RWPE2 (cell line): ENCODE measurements at regions not wholly inside any gene's neighbourhood (a gene's known extent, or its start where the extent isn't known, plus 50 kb on each side); places are given as distances from the start of the nearest gene placed in this dataset.
"Not testable (repeated sequence)": the region's sequence is repeated elsewhere in the genome, so short reads cannot be mapped to it uniquely, and the experiment has no call there.

Source experiments
- ATAC-seq: fragments of 200-7000 bp; cut with Tn5 transposase; 3 replicates; pipeline ENCODE4 v1.9.1; 2021; ENCODE audit warnings: low read depth
- DNase-seq: peaks from one replicate; pipeline ENCODE4 v3.0.0-alpha.2; 2020; ENCODE audit warnings: low spot score
- H3K27ac ChIP-seq: fragments of 450-650 bp; 2 replicates; pipeline ENCODE4 v1.5.1; 2017; ENCODE audit warnings: mild to moderate bottlenecking; ENCODE audit not compliant: poor library complexity, severe bottlenecking
- H3K27me3 ChIP-seq: fragments of 250-450 bp; sonication (Bioruptor Pico); 2 replicates; pipeline ENCODE4 v1.5.1; 2021; ENCODE audit warnings: mild to moderate bottlenecking, moderate library complexity; ENCODE audit not compliant: insufficient read depth, poor library complexity, severe bottlenecking
- H3K36me3 ChIP-seq: fragments of 250-450 bp; sonication (Bioruptor Pico); 2 replicates; pipeline ENCODE4 v1.5.1; 2020; ENCODE audit warnings: low read depth, mild to moderate bottlenecking, moderate library complexity
- H3K4me1 ChIP-seq: fragments of 250-450 bp; sonication (Bioruptor Pico); 2 replicates; pipeline ENCODE4 v1.5.1; 2021; ENCODE audit warnings: mild to moderate bottlenecking, moderate library complexity; ENCODE audit not compliant: insufficient read depth, poor library complexity, severe bottlenecking
- H3K4me3 ChIP-seq: fragments of 250-450 bp; sonication (Bioruptor Pico); 2 replicates; pipeline ENCODE4 v1.5.1; 2021; ENCODE audit warnings: mild to moderate bottlenecking, moderate library complexity; ENCODE audit not compliant: severe bottlenecking
- H3K9me3 ChIP-seq: fragments of 250-450 bp; sonication (Bioruptor Pico); 2 replicates; pipeline ENCODE4 v1.5.1; 2021; ENCODE audit warnings: mild to moderate bottlenecking, moderate library complexity; ENCODE audit not compliant: severe bottlenecking
- TF ChIP-seq, protein P1 (sequence below): fragments of 450-650 bp; IDR thresholded peaks from one replicate; pipeline ENCODE4 v1.5.1; 2017; ENCODE audit warnings: mild to moderate bottlenecking, moderate library complexity; ENCODE audit not compliant: poor library complexity, severe bottlenecking

- no peaks in the 10 kb centered on the region for H3K36me3 ChIP-seq
- H3K27ac ChIP-seq, result no peak overlapping the region
- H3K4me3 ChIP-seq, result no peak overlapping the region
- TF ChIP-seq, protein P1, sequence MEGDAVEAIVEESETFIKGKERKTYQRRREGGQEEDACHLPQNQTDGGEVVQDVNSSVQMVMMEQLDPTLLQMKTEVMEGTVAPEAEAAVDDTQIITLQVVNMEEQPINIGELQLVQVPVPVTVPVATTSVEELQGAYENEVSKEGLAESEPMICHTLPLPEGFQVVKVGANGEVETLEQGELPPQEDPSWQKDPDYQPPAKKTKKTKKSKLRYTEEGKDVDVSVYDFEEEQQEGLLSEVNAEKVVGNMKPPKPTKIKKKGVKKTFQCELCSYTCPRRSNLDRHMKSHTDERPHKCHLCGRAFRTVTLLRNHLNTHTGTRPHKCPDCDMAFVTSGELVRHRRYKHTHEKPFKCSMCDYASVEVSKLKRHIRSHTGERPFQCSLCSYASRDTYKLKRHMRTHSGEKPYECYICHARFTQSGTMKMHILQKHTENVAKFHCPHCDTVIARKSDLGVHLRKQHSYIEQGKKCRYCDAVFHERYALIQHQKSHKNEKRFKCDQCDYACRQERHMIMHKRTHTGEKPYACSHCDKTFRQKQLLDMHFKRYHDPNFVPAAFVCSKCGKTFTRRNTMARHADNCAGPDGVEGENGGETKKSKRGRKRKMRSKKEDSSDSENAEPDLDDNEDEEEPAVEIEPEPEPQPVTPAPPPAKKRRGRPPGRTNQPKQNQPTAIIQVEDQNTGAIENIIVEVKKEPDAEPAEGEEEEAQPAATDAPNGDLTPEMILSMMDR, result no peak
- no peaks in the 10 kb centered on the region for H3K9me3 ChIP-seq
- H3K4me1 ChIP-seq, result no peaks in the 10 kb centered on the region
- no peak for ATAC-seq
- no peak for DNase-seq
- H3K27me3 ChIP-seq, result no peaks in the 10 kb centered on the region
These were observed 524.8 kb downstream of the KCNJ18 start for GRCh38 chr17:22217135-22217534.

DNA sequence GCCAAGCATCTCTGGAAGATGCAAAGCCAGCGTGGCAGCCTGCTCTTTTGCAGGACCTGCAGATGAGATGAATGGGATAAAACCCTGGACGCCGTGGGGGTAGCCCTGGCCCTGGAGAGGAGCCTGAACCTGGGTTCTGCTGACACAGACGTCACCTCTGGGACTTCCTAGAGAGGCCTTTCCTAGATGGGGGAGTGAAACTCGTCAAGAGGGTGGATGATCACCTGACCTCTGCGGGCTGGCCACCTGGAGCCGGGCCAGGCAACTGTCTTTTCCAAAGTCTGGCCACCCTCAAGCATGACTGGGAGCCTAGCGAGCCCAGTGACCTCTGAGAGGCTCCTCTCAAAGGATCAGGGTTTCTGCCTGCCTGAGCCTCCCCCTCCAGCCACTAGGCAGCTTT is 529.0 kb downstream of the KCNJ18 start:
- ATAC-seq (no peak), DNase-seq (no peak)
- H3K4me1 ChIP-seq, result no peaks in the 10 kb centered on the region
- TF ChIP-seq, protein P1, result no peak
- H3K27me3 ChIP-seq, result no peaks in the 10 kb centered on the region
- H3K9me3 ChIP-seq, result no peaks in the 10 kb centered on the region
- no peak overlapping the region for H3K27ac ChIP-seq
- no peaks in the 10 kb centered on the region for H3K36me3 ChIP-seq
- H3K4me3 ChIP-seq, result no peak overlapping the region

- not testable (repeated sequence) for ATAC-seq, H3K4me1 ChIP-seq, DNase-seq
These were observed 534.2 kb downstream of the KCNJ18 start for GRCh38 chr17:22226477-22226876.

DNA sequence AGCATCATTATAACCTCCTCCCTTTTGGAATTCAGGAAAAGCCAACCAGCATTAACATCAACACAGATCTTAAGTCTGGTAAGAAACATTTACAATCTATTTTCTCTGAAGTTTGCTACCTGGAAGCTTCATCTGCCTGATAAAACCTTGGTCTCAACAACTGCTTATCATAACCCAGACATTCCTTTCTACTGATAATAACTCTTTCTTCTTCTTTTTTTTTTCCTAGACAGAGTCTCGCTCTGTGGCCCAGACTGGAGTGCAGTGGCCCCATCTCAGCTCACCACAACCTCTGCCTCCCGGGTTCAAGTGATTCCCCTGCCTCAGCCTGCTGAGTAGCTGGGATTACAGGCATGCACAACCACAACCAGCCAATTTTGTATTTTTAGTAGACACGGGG is 534.6 kb downstream of the KCNJ18 start:
- not testable (repeated sequence) for DNase-seq, H3K4me1 ChIP-seq, H3K27ac ChIP-seq, H3K36me3 ChIP-seq, H3K4me3 ChIP-seq, H3K27me3 ChIP-seq, H3K9me3 ChIP-seq, ATAC-seq

More at GRCh38 chr17:22226477-22226876, 534.2 kb downstream of the KCNJ18 start:
- not testable (repeated sequence) for H3K36me3 ChIP-seq, H3K27ac ChIP-seq, H3K27me3 ChIP-seq, H3K9me3 ChIP-seq, H3K4me3 ChIP-seq

- not testable (repeated sequence) for H3K36me3 ChIP-seq, DNase-seq, H3K4me3 ChIP-seq, H3K27me3 ChIP-seq, H3K4me1 ChIP-seq, H3K9me3 ChIP-seq, H3K27ac ChIP-seq
- peak; percentile 35; the same call in 1 of the 3 replicates for ATAC-seq
These were observed 535.6 kb downstream of the KCNJ18 start for GRCh38 chr17:22227699-22228553.

DNA sequence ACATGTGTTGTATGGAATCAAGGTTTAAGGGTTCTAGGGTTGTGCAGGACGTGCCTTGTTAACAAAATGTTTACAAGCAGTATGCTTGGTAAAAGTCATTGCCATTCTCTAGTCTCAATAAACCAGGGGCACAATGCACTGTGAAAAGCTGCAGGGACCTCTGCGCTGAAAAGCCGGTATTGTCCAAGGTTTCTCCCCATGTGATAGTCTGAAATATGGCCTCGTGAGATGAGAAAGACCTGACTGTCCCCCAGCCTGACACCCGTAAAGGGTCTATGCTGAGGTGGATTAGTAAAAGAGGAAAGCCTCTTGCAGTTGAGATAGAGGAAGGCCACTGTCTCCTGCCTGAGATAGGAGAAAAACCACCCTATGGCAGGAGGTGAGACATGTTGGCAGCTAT is 537.5 kb downstream of the KCNJ18 start:
- not testable (repeated sequence) for H3K27me3 ChIP-seq, H3K4me1 ChIP-seq, DNase-seq, H3K27ac ChIP-seq, H3K4me3 ChIP-seq, H3K36me3 ChIP-seq, H3K9me3 ChIP-seq, ATAC-seq

DNA sequence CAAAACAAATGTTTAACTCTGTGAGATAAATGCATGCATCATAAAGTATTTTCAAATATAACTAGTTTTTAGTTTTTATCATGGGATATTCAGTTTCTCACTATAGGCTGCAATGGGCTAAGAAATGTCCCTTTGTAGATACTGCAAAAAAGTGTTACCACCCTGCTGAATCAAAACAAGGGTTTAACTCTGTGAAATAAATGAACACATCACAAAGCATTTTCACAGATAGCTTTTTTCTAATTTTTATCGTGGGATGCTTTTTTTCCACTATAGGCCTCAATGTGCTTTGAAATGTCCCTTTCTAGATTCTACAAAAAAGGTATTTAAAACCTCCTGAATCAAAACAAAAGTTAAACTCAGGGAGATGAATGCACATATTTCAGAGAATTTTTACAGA is 541.1 kb downstream of the KCNJ18 start:
- no peaks in the 10 kb centered on the region for H3K36me3 ChIP-seq
- H3K4me1 ChIP-seq, result no peaks in the 10 kb centered on the region
- H3K9me3 ChIP-seq, result peaks cover 9% of the 10 kb centered on the region
- TF ChIP-seq, protein P1, result no peak
- DNase-seq (no peak), ATAC-seq (no peak)
- H3K27me3 ChIP-seq, result no peaks in the 10 kb centered on the region
- H3K4me3 ChIP-seq, result no peak overlapping the region
- H3K27ac ChIP-seq, result no peak overlapping the region
